Tibial nerve (tissue), 4 donors: ENCODE measurements at regions not wholly inside any gene's neighbourhood (a gene's known extent, or its start where the extent isn't known, plus 50 kb on each side); places are given as distances from the start of the nearest gene placed in this dataset.

Source experiments
- DNase-seq, 2 donors: peaks; one replicate each; pipeline ENCODE4 v3.0.0-alpha.2; 2019; ENCODE audit warnings: low spot score in 2 of 2
- H3K27ac ChIP-seq, 4 donors: fragments of 200-600 bp; sonication (generic) in 3 of 4; one replicate each; pipeline ENCODE4 v1.5.1; 2017 to 2019; ENCODE audit warnings: mild to moderate bottlenecking in 1 of 4
- H3K27me3 ChIP-seq, 2 donors: fragments of 200-600 bp; sonication (generic) in 1 of 2; one replicate each; pipeline versions ENCODE4 v1.5.1 to v1.6.0; 2017 to 2019
- H3K36me3 ChIP-seq, 3 donors: fragments of 200-600 bp; sonication (generic); one replicate each; pipeline ENCODE4 v1.5.1; 2018 to 2019
- H3K4me1 ChIP-seq, 4 donors: fragments of 200-600 bp; sonication (generic) in 3 of 4; one replicate each; pipeline ENCODE4 v1.5.1; 2017 to 2019
- H3K4me3 ChIP-seq, 4 donors: fragments of 200-600 bp; sonication (generic) in 3 of 4; one replicate each; pipeline ENCODE4 v1.5.1; 2017 to 2019; ENCODE audit warnings: mild to moderate bottlenecking in 1 of 4, moderate library complexity in 1 of 4
- H3K9me3 ChIP-seq, 4 donors: fragments of 200-600 bp; sonication (generic) in 3 of 4; one replicate each; pipeline ENCODE4 v1.5.1; 2017 to 2019
- CTCF ChIP-seq, 5 experiments: fragments of 200-600 bp in 3 of 5; fragments of 450-650 bp in 2 of 5; sonication (generic) in 3 of 5; IDR thresholded peaks; one replicate each; pipeline ENCODE4 v1.5.1; 2016 to 2019; ENCODE audit warnings: antibody characterized with exemption in 5 of 5, mild to moderate bottlenecking in 3 of 5, moderate library complexity in 2 of 5
- EP300 ChIP-seq, 2 donors: sonication (generic); formaldehyde crosslinking; IDR thresholded peaks; one replicate each; pipeline ENCODE4 v1.6.1; 2017; ENCODE audit warnings: antibody characterized with exemption in 2 of 2, mild to moderate bottlenecking in 1 of 2
- POLR2A ChIP-seq, 2 donors: fragments of 450-650 bp; IDR thresholded peaks; one replicate each; pipeline ENCODE4 v1.6.1; 2017; ENCODE audit warnings: antibody characterized with exemption in 2 of 2, mild to moderate bottlenecking in 2 of 2, moderate library complexity in 2 of 2
- WGBS, 2 donors: methylation state at CpG; one replicate each; pipeline ENCODE4 v1.1.5; 2018; 5-methylcytosine and 5-hydroxymethylcytosine counted together

- DNase-seq: no peak
- H3K27ac ChIP-seq: no peak overlapping the region
- H3K36me3 ChIP-seq: no peaks in the 10 kb centered on the region
- WGBS, 2 donors: 71 to 73% methylated on average over 3 of the region's 3 CpGs
- H3K4me3 ChIP-seq: no peak overlapping the region
- peaks cover 0 to 2% (median 0%) of the 10 kb centered on the region in 4 donors for H3K9me3 ChIP-seq
- H3K27me3 ChIP-seq: no peaks in the 10 kb centered on the region
- no peak for TF ChIP-seq POLR2A (IDR thresholded peaks at IDR 0.05)
- no peak for TF ChIP-seq EP300 (IDR thresholded peaks at IDR 0.05)
- TF ChIP-seq CTCF (IDR thresholded peaks at IDR 0.05): no peak
- no peaks in the 10 kb centered on the region for H3K4me1 ChIP-seq
Measured at GRCh38 chr10:53079283-53079682, 306.7 kb upstream of the MBL2 start.

- Histone ChIP-seq H3K27ac (no peak overlapping the region), H3K9me3 (no peaks in the 10 kb centered on the region), H3K4me3 (no peak overlapping the region), H3K27me3 (no peaks in the 10 kb centered on the region), H3K4me1 (no peaks in the 10 kb centered on the region), H3K36me3 (no peaks in the 10 kb centered on the region)
- TF ChIP-seq CTCF (IDR thresholded peaks at IDR 0.05) (no peak), EP300 (IDR thresholded peaks at IDR 0.05) (no peak)
- WGBS, 2 donors: 84 to 87% methylated on average over 2 of the region's 2 CpGs
- no peak for DNase-seq
Measured at GRCh38 chr10:53076948-53077347, 304.4 kb upstream of the MBL2 start.

DNA sequence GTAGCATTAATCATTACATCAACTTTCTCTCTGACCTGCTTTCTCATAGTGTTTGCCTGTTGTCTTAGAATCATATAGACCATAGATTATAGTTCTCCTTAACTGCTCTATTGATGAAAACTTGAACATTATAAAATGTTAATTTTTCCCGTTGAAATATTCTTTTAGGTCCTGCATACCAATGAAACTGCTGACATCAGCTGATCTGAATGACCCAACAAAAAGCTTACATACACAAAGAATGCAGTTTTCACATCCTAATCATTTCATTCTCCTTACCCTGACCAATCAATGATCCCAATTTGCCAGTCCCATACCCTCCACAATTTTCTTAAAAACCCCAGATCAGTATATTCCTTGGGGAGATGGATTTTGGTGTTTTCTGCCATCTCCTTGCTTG, 302.9 kb upstream of the MBL2 start:
- no peaks in the 10 kb centered on the region for H3K36me3 ChIP-seq
- TF ChIP-seq CTCF (IDR thresholded peaks at IDR 0.05) (no peak), POLR2A (IDR thresholded peaks at IDR 0.05) (no peak), EP300 (IDR thresholded peaks at IDR 0.05) (no peak)
- no peaks in the 10 kb centered on the region for H3K4me1 ChIP-seq
- H3K9me3 ChIP-seq: no peaks in the 10 kb centered on the region
- no peak overlapping the region for H3K27ac ChIP-seq
- DNase-seq: no peak
- 50 to 53% methylated on average over 1 of the region's 1 CpG for WGBS, 2 donors
- H3K27me3 ChIP-seq: no peaks in the 10 kb centered on the region
- H3K4me3 ChIP-seq: no peak overlapping the region

DNA sequence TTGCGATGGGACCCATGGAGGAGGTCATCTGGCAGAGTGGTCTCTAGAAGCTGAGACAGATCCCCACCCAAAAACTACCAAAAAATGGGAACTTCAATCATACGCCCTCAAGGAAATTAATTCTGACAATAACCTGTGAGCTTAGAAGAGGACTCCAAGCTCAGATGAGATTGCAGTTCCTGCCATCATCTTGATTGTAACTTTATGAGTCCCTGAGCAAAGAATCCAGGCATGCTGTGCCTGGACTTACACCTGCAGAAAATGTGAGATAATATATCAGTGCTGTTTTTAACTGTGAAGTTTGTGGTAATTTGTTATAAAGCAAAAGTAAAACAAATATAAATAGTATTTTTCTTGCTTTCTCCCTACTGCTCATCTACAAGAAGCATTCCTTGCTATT, 299.6 kb upstream of the MBL2 start:
- Histone ChIP-seq H3K4me3 (no peak overlapping the region), H3K4me1 (no peaks in the 10 kb centered on the region), H3K27me3 (no peaks in the 10 kb centered on the region), H3K27ac (no peak overlapping the region), H3K9me3 (no peaks in the 10 kb centered on the region), H3K36me3 (no peaks in the 10 kb centered on the region)
- no peak for TF ChIP-seq POLR2A (IDR thresholded peaks at IDR 0.05)
- no peak for TF ChIP-seq EP300 (IDR thresholded peaks at IDR 0.05)
- TF ChIP-seq CTCF (IDR thresholded peaks at IDR 0.05): no peak
- WGBS, 2 donors: 73 to 90% methylated on average over 2 of the region's 2 CpGs
- DNase-seq: no peak

DNA sequence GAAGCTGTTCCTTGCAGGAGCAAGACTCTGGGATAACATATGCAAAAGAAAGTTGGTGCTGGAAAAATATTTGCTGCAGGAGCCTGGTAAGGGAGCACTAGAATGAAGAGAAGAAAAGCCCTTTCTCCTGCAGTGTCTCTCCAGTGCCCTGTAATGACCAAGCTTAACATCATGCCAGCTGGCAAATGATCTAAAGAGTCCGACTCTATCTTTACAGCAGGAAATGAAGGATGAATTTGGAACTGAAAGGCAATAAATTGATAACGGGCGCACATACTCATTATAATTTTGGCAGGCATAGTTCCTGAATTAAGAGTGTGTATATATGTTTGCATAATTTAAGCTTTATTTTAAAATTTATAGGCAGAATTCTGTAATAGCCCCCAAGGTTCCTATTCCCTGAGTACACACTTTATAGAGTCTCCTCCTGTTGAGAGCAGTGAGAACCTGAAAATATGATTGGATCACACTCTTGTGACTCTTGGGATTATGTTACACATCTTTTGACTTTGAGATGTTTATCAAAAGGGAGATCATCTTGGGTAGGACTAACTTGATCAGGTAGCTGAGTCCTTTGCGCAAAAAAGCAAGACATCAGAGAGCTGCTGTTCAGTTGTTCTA, 299.0 kb upstream of the MBL2 start:
- WGBS, 2 donors: 71 to 81% methylated on average over 4 of the region's 4 CpGs
- Histone ChIP-seq H3K9me3 (no peaks in the 10 kb centered on the region), H3K27ac (no peak overlapping the region), H3K36me3 (no peaks in the 10 kb centered on the region), H3K27me3 (no peaks in the 10 kb centered on the region), H3K4me1 (no peaks in the 10 kb centered on the region), H3K4me3 (no peak overlapping the region)
- DNase-seq: no peak
- TF ChIP-seq POLR2A (IDR thresholded peaks at IDR 0.05) (no peak), EP300 (IDR thresholded peaks at IDR 0.05) (no peak), CTCF (IDR thresholded peaks at IDR 0.05) (no peak)
